ENCODE measurements at regions not wholly inside any gene's neighbourhood (a gene's known extent, or its start where the extent isn't known, plus 50 kb on each side); places are given as distances from the start of the nearest gene placed in this dataset.

DNA sequence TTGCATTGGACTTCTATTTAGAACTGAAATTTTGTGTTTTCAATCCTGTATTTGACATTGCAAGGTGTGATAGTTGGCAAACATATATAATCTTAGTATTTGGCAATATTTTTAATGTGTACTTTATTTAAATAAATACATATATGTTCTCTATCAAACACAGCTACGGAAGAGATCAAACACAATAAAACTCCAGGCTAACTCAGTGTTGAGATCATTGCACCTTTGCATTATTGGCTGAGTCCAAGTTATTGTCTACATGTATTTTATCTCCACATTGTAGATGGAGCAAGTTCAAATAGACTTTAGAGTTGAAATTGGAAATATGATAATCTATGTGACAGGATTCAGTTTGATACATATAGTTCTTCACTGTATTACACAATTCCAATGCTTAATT, 176.7 kb downstream of the ST6GAL2 start:
- no peak for DNase-seq (ENCODE audit: low spot score)

DNA sequence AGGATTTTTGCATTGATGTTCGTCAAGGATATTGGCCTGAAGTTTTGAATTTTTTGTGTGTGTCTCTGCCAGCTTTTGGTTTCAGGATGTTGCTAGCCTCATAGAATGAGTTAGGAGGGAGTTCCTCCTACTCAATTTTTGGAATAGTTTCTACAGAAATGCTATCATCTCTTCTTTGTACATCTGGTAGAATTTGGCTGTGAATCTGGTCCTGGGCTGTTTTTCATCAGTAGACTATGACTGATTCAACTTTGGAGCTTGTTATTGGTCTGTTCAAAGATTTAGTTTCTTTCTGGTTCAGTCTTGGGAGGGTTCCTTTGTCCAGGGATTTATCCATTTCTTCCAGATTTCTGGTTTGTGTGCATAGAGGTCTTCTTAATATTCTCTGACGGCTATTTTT, 166.7 kb downstream of the ST6GAL2 start:
- no peak for DNase-seq (ENCODE audit: low spot score)

DNA sequence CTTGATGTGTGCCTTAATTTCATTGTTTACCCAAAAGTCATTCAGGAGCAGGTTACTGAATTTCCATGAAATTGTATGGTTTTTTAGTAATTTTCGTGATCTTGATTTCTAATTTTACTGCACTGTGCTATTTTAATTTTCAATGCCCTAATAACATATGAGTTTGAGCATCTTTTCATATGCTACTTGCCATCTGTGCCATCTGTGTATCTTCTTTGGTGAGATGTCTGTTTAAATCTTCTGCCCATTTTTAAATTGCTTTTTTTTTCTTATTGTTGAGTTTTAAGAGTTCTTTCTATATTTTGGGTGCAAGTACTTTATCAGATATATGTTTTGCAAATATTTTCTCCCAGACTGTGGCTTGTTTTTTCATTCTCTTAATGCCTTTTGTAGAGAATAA, 165.9 kb downstream of the ST6GAL2 start:
- no peak for DNase-seq (ENCODE audit: low spot score)

DNA sequence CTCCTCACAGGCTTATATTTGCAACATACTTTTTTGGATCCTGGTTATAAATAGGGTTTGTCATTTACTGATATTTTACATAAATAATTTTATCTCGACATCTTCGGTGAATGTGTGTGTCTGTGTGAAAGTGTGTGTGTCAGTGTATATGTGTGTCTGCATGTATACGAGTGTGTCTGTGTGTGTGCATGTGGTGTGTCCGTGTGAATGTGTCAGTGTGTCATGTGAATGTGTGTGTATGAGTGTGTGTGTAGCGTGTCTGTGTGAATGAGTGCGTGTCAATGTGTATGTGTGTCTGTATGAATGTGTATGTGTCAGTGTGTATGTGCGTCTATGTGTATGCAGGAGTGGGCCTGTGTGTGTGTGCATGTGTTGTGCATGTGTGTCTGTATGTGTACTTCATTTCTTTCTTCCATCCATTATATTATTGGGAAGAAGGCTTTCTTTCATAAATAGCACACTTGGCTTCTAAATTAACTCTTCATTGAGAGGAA, 161.6 kb downstream of the ST6GAL2 start:
- no peak for DNase-seq (ENCODE audit: low spot score)

DNA sequence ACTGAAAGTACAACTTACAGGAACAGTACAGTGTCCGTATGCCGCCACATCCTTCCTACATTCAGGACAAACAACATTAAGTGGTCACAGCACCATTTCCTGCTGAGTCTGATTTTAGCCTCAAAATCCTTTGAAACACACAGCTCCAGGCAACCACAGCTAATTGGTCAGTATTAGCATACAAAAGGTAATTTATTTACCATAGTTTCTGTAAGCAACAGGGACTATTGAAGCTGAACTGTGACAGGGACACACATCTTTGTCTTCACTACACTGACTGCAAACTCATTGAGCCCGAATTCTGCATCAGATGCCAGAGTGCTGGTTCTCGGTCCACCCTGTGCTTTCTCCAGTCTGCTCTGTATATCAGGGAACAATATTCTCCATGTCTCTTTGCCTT, 151.8 kb downstream of the ST6GAL2 start:
- DNase-seq (ENCODE audit: low spot score) = no peak

DNA sequence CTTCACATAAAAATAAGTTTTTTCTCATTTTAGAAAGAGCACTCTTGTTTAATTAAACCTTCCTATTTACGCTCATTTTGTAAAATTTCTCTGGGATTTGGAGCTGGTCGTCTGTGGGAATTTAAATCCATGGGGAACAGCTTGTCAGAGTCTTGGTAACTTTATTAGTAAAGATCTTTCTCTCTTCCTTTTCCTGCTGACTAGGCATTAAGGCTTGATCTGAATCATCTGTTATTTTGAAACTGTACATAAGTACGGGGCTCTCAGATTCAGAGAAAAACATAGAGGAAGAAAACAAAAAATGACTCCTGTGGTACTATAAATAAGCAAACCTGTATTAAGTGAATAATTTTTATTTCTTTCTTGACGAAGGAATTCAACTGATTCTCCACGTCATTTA, 150.2 kb downstream of the ST6GAL2 start:
- DNase-seq (ENCODE audit: low spot score) = no peak

DNA sequence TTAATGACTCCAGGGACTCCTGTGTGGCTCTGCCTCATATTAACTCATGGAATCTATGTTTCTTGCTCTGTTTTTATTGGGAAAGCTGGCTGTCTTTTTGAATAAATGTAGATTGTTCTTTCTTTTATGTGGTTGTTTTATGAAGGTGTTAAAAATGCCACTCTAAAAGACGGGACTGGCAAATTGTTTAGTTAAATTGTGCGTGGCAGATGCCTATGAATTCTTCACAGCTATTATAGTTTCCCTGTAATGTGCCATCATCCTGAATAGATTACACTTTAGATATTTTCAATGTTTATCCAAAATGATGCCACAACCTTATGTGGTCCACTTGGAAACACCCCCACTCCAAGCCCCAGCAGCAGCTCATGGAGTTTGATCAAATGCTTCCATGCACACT, 149.7 kb downstream of the ST6GAL2 start:
- DNase-seq (ENCODE audit: low spot score) = no peak

DNA sequence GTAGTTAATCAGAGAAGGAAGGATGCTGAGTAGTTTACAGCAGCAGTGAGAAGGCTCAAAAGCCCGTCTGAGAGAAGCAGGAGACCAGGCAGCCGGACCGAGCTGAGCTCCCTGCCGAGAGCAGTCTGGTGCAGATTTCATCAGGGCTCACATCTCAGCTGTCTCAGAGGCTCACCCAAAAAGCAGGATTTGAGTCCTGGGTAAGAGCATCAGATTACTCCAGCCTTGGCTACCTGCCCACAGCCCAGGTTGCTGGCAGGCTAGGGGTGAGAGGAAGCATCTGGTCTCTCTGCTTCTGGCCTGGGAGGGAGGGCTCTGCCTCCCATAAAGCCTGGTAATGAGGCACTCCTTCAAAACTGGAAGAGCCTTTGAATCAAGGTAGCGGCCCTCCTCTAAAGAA, 140.5 kb downstream of the ST6GAL2 start:
- DNase-seq (ENCODE audit: low spot score) = peak; percentile 96

DNA sequence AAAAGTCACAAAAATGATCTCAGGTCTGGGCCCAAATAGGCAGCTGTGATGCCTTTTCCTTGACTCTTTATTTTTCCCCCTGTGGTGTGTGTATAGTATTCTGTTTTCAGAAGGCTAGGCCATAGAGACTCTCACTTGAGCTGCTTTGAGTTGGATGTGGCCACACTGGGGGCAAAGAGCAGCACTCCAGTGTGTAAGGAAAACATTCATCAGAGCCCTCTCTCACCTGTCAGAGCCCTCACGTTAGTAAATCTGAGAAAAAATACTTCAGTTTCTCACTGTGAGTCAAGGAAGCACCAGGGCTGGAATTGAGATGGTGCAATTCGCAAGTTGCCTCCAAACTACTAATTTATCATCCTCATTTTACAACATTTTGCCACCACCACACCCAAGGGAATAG, 136.1 kb downstream of the ST6GAL2 start:
- DNase-seq (ENCODE audit: low spot score) = no peak
